NCI-H1694 (cell line): ENCODE measurements at regions not wholly inside any gene's neighbourhood (a gene's known extent, or its start where the extent isn't known, plus 50 kb on each side); places are given as distances from the start of the nearest gene placed in this dataset.
A peak's percentile ranks its signal among the peaks of the same experiment; 100 is the strongest.
"Not testable (repeated sequence)": the region's sequence is repeated elsewhere in the genome, so short reads cannot be mapped to it uniquely, and the experiment has no call there.

Experiments
- DNase-seq: peaks from one replicate; lab custom pipeline; 2025; lab: John Stamatoyannopoulos, UW

- DNase-seq: no peak
Observed at GRCh38 chr7:148514236-148514635, 76.3 kb upstream of the C7orf33 start.

- no peak for DNase-seq
Observed at GRCh38 chr7:148515237-148515636, 75.3 kb upstream of the C7orf33 start.

GRCh38 chr7:148515728-148516695, 74.6 kb upstream of the C7orf33 start:
- DNase-seq: no peak

GRCh38 chr7:148519386-148519785, 71.2 kb upstream of the C7orf33 start:
- DNase-seq: not testable (repeated sequence)

- DNase-seq: no peak
Observed at GRCh38 chr7:148521271-148521670, 69.3 kb upstream of the C7orf33 start.

- no peak for DNase-seq
Observed at GRCh38 chr7:148523550-148523949, 67.0 kb upstream of the C7orf33 start.

GRCh38 chr7:148524479-148525224, 65.9 kb upstream of the C7orf33 start:
- DNase-seq: no peak

- DNase-seq: peak; percentile 84
Observed at GRCh38 chr7:148527717-148528168, 62.8 kb upstream of the C7orf33 start.

GRCh38 chr7:148535217-148535616, 55.3 kb upstream of the C7orf33 start:
- peak; percentile 67 for DNase-seq

- no peak for DNase-seq
Observed at GRCh38 chr7:148537435-148537834, 53.1 kb upstream of the C7orf33 start.

- no peak for DNase-seq
Observed at GRCh38 chr7:148540041-148540738, 50.4 kb upstream of the C7orf33 start.
